RWPE2 (cell line): ENCODE measurements at regions not wholly inside any gene's neighbourhood (a gene's known extent, or its start where the extent isn't known, plus 50 kb on each side); places are given as distances from the start of the nearest gene placed in this dataset.

Source experiments
- ATAC-seq: fragments of 200-7000 bp; cut with Tn5 transposase; 3 replicates; pipeline ENCODE4 v1.9.1; 2021; ENCODE audit warnings: low read depth
- DNase-seq: peaks from one replicate; pipeline ENCODE4 v3.0.0-alpha.2; 2020; ENCODE audit warnings: low spot score
- H3K27ac ChIP-seq: fragments of 450-650 bp; 2 replicates; pipeline ENCODE4 v1.5.1; 2017; ENCODE audit warnings: mild to moderate bottlenecking; ENCODE audit not compliant: poor library complexity, severe bottlenecking
- H3K27me3 ChIP-seq: fragments of 250-450 bp; sonication (Bioruptor Pico); 2 replicates; pipeline ENCODE4 v1.5.1; 2021; ENCODE audit warnings: mild to moderate bottlenecking, moderate library complexity; ENCODE audit not compliant: insufficient read depth, poor library complexity, severe bottlenecking
- H3K36me3 ChIP-seq: fragments of 250-450 bp; sonication (Bioruptor Pico); 2 replicates; pipeline ENCODE4 v1.5.1; 2020; ENCODE audit warnings: low read depth, mild to moderate bottlenecking, moderate library complexity
- H3K4me1 ChIP-seq: fragments of 250-450 bp; sonication (Bioruptor Pico); 2 replicates; pipeline ENCODE4 v1.5.1; 2021; ENCODE audit warnings: mild to moderate bottlenecking, moderate library complexity; ENCODE audit not compliant: insufficient read depth, poor library complexity, severe bottlenecking
- H3K4me3 ChIP-seq: fragments of 250-450 bp; sonication (Bioruptor Pico); 2 replicates; pipeline ENCODE4 v1.5.1; 2021; ENCODE audit warnings: mild to moderate bottlenecking, moderate library complexity; ENCODE audit not compliant: severe bottlenecking
- H3K9me3 ChIP-seq: fragments of 250-450 bp; sonication (Bioruptor Pico); 2 replicates; pipeline ENCODE4 v1.5.1; 2021; ENCODE audit warnings: mild to moderate bottlenecking, moderate library complexity; ENCODE audit not compliant: severe bottlenecking
- TF ChIP-seq, protein P1 (sequence below): fragments of 450-650 bp; IDR thresholded peaks from one replicate; pipeline ENCODE4 v1.5.1; 2017; ENCODE audit warnings: mild to moderate bottlenecking, moderate library complexity; ENCODE audit not compliant: poor library complexity, severe bottlenecking

DNA sequence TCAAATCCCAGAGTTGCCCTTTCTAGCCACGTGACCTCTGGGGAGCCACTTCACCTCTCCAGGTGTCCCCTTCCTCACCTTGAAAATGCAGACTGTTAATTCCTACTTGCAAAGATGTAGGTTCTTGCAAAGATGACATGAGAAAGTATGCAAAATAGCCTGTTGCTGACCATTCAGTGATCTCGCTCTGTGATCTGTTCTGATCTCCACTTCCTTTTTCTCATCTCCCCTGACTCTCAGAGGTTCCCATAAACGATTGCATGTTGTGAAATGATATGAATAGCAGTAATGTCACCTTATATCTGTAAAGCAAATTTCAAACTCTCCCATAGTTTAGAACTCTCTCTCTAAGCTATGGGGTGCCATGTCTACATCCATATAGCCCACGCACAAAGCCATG lies 182.3 kb downstream of the TMEM132E start:
- H3K4me1 ChIP-seq, result no peaks in the 10 kb centered on the region
- TF ChIP-seq, protein P1, sequence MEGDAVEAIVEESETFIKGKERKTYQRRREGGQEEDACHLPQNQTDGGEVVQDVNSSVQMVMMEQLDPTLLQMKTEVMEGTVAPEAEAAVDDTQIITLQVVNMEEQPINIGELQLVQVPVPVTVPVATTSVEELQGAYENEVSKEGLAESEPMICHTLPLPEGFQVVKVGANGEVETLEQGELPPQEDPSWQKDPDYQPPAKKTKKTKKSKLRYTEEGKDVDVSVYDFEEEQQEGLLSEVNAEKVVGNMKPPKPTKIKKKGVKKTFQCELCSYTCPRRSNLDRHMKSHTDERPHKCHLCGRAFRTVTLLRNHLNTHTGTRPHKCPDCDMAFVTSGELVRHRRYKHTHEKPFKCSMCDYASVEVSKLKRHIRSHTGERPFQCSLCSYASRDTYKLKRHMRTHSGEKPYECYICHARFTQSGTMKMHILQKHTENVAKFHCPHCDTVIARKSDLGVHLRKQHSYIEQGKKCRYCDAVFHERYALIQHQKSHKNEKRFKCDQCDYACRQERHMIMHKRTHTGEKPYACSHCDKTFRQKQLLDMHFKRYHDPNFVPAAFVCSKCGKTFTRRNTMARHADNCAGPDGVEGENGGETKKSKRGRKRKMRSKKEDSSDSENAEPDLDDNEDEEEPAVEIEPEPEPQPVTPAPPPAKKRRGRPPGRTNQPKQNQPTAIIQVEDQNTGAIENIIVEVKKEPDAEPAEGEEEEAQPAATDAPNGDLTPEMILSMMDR, result no peak
- no peak overlapping the region for H3K27ac ChIP-seq
- no peaks in the 10 kb centered on the region for H3K27me3 ChIP-seq
- H3K4me3 ChIP-seq, result no peak overlapping the region
- no peaks in the 10 kb centered on the region for H3K36me3 ChIP-seq
- ATAC-seq, result no peak
- no peaks in the 10 kb centered on the region for H3K9me3 ChIP-seq
- DNase-seq, result no peak

DNA sequence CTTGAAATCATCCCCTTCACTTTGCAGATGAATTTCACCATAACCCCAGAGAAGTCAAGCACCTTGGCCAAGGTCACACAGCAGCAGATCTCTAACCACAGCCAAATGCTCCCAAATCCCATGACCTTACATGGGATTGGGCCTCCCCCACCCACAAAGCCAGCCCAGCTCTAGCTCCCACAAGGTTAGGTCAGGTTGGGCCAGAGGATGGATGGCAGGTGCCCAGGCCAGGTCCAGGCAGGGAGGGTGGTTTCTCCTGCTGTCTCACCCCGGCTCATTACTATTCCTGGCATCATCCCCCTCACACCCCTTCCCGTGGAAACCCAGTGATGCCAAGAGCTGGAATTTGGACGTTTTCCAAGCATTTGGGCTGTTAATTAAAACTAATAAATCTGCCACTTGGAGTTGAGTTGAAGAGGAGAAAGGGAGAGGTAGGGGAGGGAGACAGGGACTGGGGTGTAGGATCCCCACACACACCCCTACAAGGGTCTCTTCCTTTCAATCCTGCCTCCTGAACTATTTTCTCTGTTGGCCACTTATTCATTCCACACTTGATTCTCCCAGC lies 181.6 kb downstream of the TMEM132E start:
- Histone ChIP-seq H3K9me3 (no peaks in the 10 kb centered on the region), H3K4me3 (no peak overlapping the region), H3K27ac (no peak overlapping the region), H3K36me3 (no peaks in the 10 kb centered on the region), H3K4me1 (no peaks in the 10 kb centered on the region), H3K27me3 (no peaks in the 10 kb centered on the region)
- DNase-seq (no peak), ATAC-seq (no peak)
- TF ChIP-seq, protein P1, result no peak

DNA sequence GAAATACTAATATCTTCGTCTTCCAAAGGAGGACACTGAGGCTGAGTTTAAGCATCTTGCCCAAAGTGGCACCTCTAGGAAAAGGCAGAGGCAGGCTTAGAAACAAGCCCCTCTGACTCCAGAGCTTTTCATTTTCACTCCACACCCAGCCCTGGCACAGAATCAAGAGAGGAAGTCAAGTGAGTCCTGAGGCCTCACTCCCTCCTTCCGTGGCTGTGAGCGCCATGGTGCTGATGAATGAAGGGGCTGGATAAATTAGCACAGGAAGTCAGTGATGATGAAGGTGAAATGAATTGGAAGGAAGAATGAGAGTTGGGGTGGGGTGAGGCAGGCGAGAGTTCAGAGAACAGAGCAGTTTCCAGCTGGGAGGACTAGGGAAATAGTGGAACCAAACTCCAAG lies 179.3 kb downstream of the TMEM132E start:
- Histone ChIP-seq H3K4me1 (no peaks in the 10 kb centered on the region), H3K4me3 (no peak overlapping the region), H3K27me3 (no peaks in the 10 kb centered on the region), H3K9me3 (no peaks in the 10 kb centered on the region), H3K27ac (no peak overlapping the region), H3K36me3 (no peaks in the 10 kb centered on the region)
- TF ChIP-seq, protein P1, result no peak
- no peak for ATAC-seq
- no peak for DNase-seq

GRCh38 chr17:34758316-34758715 lies 178.9 kb downstream of the TMEM132E start:
- DNase-seq (no peak), ATAC-seq (no peak)
- H3K4me1 ChIP-seq, result no peaks in the 10 kb centered on the region
- no peaks in the 10 kb centered on the region for H3K9me3 ChIP-seq
- no peak overlapping the region for H3K27ac ChIP-seq
- TF ChIP-seq, protein P1, result no peak
- H3K36me3 ChIP-seq, result no peaks in the 10 kb centered on the region
- H3K27me3 ChIP-seq, result no peaks in the 10 kb centered on the region
- H3K4me3 ChIP-seq, result no peak overlapping the region

DNA sequence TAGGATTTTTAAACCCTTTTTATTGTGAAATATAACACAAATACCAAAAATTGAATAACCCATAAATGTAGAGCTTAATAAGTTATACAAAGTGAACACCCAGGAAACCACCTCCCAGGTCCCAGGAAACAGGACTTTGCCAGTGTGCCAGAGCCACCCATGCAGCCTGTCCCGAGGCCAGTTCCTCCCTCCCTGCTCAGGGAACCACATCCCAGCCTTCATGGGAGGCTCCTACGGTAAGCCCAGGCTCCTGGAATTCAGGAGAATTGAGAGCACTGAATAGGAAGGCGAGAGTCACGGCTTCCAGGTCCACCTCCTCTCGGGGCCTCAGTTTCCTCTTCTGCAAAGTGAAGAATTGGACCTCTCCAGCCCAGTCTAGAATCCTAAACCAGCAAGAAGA lies 178.2 kb downstream of the TMEM132E start:
- no peaks in the 10 kb centered on the region for H3K27me3 ChIP-seq

More for the DNA sequence above, 178.2 kb downstream of the TMEM132E start:
- ATAC-seq (no peak), DNase-seq (no peak)
- no peak overlapping the region for H3K4me3 ChIP-seq
- H3K27ac ChIP-seq, result no peak overlapping the region
- no peaks in the 10 kb centered on the region for H3K36me3 ChIP-seq
- TF ChIP-seq, protein P1, result no peak
- no peaks in the 10 kb centered on the region for H3K4me1 ChIP-seq
- H3K9me3 ChIP-seq, result no peaks in the 10 kb centered on the region
